MM.1S (cell line): ENCODE measurements at regions not wholly inside any gene's neighbourhood (a gene's known extent, or its start where the extent isn't known, plus 50 kb on each side); places are given as distances from the start of the nearest gene placed in this dataset.

Experiments
- DNase-seq: peaks from one replicate; pipeline ENCODE4 v3.0.0-alpha.2; 2015
- H2AFZ ChIP-seq: fragments of 300-600 bp; sonication (generic); 2 replicates; pipeline ENCODE4 v1.6.0; 2016; ENCODE audit warnings: antibody characterized with exemption, low read length
- H3F3A ChIP-seq: fragments of 300-600 bp; sonication (generic); 2 replicates; pipeline ENCODE4 v1.6.1; 2016; ENCODE audit warnings: mild to moderate bottlenecking, antibody characterized with exemption, low read length, moderate library complexity, mixed read lengths; ENCODE audit not compliant: insufficient read depth
- H3K27ac ChIP-seq: fragments of 300-600 bp; sonication (generic); 2 replicates; pipeline ENCODE4 v1.5.1; 2016; ENCODE audit warnings: mild to moderate bottlenecking, low read length
- H3K27me3 ChIP-seq: fragments of 300-600 bp; sonication (generic); replicated peaks from 2 replicates; pipeline ENCODE4 v1.6.0; 2016; ENCODE audit warnings: low read length; ENCODE audit not compliant: insufficient read depth
- H3K36me3 ChIP-seq: fragments of 300-600 bp; sonication (generic); replicated peaks from 2 replicates; pipeline ENCODE4 v1.6.1; 2016; ENCODE audit warnings: mild to moderate bottlenecking, low read length, mixed read lengths; ENCODE audit not compliant: insufficient read depth
- H3K4me1 ChIP-seq: fragments of 300-600 bp; sonication (generic); 2 replicates; pipeline ENCODE4 v1.6.1; 2016; ENCODE audit warnings: low read length, mixed read lengths
- H3K4me2 ChIP-seq: fragments of 300-600 bp; sonication (generic); 2 replicates; pipeline ENCODE4 v1.6.0; 2016; ENCODE audit warnings: low read depth, low read length
- H3K4me3 ChIP-seq: fragments of 300-600 bp; sonication (generic); 2 replicates; pipeline ENCODE4 v1.5.1; 2016; ENCODE audit warnings: low read length, mixed read lengths
- H3K79me2 ChIP-seq: fragments of 300-600 bp; sonication (generic); 2 replicates; pipeline ENCODE4 v1.6.1; 2016; ENCODE audit warnings: mixed run types, low read length, mixed read lengths
- H3K9ac ChIP-seq: fragments of 300-600 bp; sonication (generic); 2 replicates; pipeline ENCODE4 v1.6.1; 2016; ENCODE audit warnings: low read length, mixed read lengths
- H3K9me2 ChIP-seq: fragments of 300-600 bp; sonication (generic); replicated peaks from 2 replicates; pipeline ENCODE4 v1.6.1; 2016; ENCODE audit warnings: mild to moderate bottlenecking, low read length, mixed read lengths; ENCODE audit not compliant: insufficient read depth
- H3K9me3 ChIP-seq: fragments of 300-600 bp; sonication (generic); replicated peaks from 2 replicates; pipeline ENCODE4 v1.6.1; 2016; ENCODE audit warnings: mild to moderate bottlenecking, low read length, mixed read lengths; ENCODE audit not compliant: insufficient read depth
- H4K20me1 ChIP-seq: fragments of 300-600 bp; sonication (generic); 2 replicates; pipeline ENCODE4 v1.6.1; 2016; ENCODE audit warnings: mild to moderate bottlenecking, low read length, moderate library complexity, mixed read lengths; ENCODE audit not compliant: insufficient read depth
- EZH2 ChIP-seq: fragments of 300-600 bp; sonication (generic); optimal IDR thresholded peaks from 2 replicates; pipeline ENCODE3; 2017; ENCODE audit warnings: low read depth, mild to moderate bottlenecking, antibody characterized with exemption, low read length, mixed read lengths
- EZH2phosphoT487 ChIP-seq: fragments of 300-600 bp; sonication (generic); IDR thresholded peaks from 2 replicates; pipeline ENCODE4 v1.6.1; 2018; ENCODE audit warnings: antibody characterized with exemption, low read length
- TF ChIP-seq, protein P1 (sequence below): fragments of 300-600 bp; sonication (generic); IDR thresholded peaks from 2 replicates; pipeline ENCODE4 v1.5.1; 2016; ENCODE audit warnings: antibody characterized with exemption, low read length, mixed read lengths

DNA sequence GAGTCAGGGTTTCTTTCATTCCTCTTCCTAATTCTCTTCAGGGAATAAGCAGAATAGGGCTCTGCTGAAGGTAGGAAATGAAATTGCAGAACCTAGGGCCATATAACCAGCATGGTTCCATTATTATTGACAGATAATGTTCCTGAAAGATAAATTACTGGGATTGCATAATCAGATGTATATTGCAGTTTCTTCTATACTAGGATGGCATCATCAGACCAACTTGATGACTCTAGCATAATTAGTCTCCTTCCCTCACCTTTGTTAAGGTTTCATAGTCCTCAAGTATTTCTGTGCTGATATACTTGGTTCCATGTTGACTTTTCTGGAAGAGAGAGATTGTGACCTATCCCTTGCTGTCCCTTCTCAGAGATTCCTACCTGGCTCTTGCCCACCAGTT, 492.3 kb upstream of the LCORL start:
- H3F3A ChIP-seq, result no peaks in the 10 kb centered on the region
- H3K27ac ChIP-seq, result no peak overlapping the region
- H2AFZ ChIP-seq, result no peak overlapping the region
- no peaks in the 10 kb centered on the region for H3K27me3 ChIP-seq
- H3K36me3 ChIP-seq, result no peaks in the 10 kb centered on the region
- H3K9me2 ChIP-seq, result no peaks in the 10 kb centered on the region
- H3K9ac ChIP-seq, result no peak overlapping the region
- H3K79me2 ChIP-seq, result no peaks in the 10 kb centered on the region
- no peak overlapping the region for H3K4me3 ChIP-seq
- H3K4me2 ChIP-seq, result no peak overlapping the region
- no peaks in the 10 kb centered on the region for H4K20me1 ChIP-seq
- H3K9me3 ChIP-seq, result no peaks in the 10 kb centered on the region
- H3K4me1 ChIP-seq, result no peaks in the 10 kb centered on the region
- TF ChIP-seq EZH2, result no peak
- TF ChIP-seq, protein P1, sequence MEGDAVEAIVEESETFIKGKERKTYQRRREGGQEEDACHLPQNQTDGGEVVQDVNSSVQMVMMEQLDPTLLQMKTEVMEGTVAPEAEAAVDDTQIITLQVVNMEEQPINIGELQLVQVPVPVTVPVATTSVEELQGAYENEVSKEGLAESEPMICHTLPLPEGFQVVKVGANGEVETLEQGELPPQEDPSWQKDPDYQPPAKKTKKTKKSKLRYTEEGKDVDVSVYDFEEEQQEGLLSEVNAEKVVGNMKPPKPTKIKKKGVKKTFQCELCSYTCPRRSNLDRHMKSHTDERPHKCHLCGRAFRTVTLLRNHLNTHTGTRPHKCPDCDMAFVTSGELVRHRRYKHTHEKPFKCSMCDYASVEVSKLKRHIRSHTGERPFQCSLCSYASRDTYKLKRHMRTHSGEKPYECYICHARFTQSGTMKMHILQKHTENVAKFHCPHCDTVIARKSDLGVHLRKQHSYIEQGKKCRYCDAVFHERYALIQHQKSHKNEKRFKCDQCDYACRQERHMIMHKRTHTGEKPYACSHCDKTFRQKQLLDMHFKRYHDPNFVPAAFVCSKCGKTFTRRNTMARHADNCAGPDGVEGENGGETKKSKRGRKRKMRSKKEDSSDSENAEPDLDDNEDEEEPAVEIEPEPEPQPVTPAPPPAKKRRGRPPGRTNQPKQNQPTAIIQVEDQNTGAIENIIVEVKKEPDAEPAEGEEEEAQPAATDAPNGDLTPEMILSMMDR, result no peak
- no peak for TF ChIP-seq EZH2phosphoT487
- no peak for DNase-seq

GRCh38 chr4:18512718-18513117, 491.2 kb upstream of the LCORL start:
- H3K79me2 ChIP-seq, result no peaks in the 10 kb centered on the region

GRCh38 chr4:18511727-18512126, 490.2 kb upstream of the LCORL start:
- Histone ChIP-seq H3K4me2 (no peak overlapping the region), H3K27ac (no peak overlapping the region), H3K9ac (no peak overlapping the region), H3K27me3 (no peaks in the 10 kb centered on the region), H4K20me1 (no peaks in the 10 kb centered on the region), H3K9me3 (no peaks in the 10 kb centered on the region), H3K4me3 (no peak overlapping the region), H3F3A (no peaks in the 10 kb centered on the region), H3K9me2 (no peaks in the 10 kb centered on the region), H3K36me3 (no peaks in the 10 kb centered on the region), H3K79me2 (no peaks in the 10 kb centered on the region), H3K4me1 (no peaks in the 10 kb centered on the region), H2AFZ (no peak overlapping the region)
- TF ChIP-seq EZH2phosphoT487 (no peak), EZH2 (no peak)
- TF ChIP-seq, protein P1, result no peak
- no peak for DNase-seq

More at GRCh38 chr4:18512718-18513117, 491.2 kb upstream of the LCORL start:
- Histone ChIP-seq H3K27ac (no peak overlapping the region), H3K36me3 (no peaks in the 10 kb centered on the region), H3K4me1 (no peaks in the 10 kb centered on the region), H3K9ac (no peak overlapping the region), H3K9me3 (no peaks in the 10 kb centered on the region), H4K20me1 (no peaks in the 10 kb centered on the region), H3K4me2 (no peak overlapping the region), H3K4me3 (no peak overlapping the region), H3F3A (no peaks in the 10 kb centered on the region), H3K27me3 (no peaks in the 10 kb centered on the region), H2AFZ (no peak overlapping the region), H3K9me2 (no peaks in the 10 kb centered on the region)
- TF ChIP-seq EZH2 (no peak), EZH2phosphoT487 (no peak)
- TF ChIP-seq, protein P1, result no peak
- DNase-seq, result no peak
